PC-3 (cell line): ENCODE measurements at regions not wholly inside any gene's neighbourhood (a gene's known extent, or its start where the extent isn't known, plus 50 kb on each side); places are given as distances from the start of the nearest gene placed in this dataset.

Experiments used
- ATAC-seq: fragments of 200-7000 bp; cut with Tn5 transposase; 2 replicates; pipeline ENCODE4 v1.9.1; 2020; ENCODE audit warnings: mild to moderate bottlenecking, moderate library complexity
- BruUV-seq: library from RNA; stranded (reverse); fragments of 400-500 nt; replicated peaks from 2 replicates; lab custom pipeline; 2021; lab: Mats Ljungman, UMichigan
- CTCF ChIA-PET: fragments of 300-600 bp; sonication (Branson Sonifier 250); formaldehyde crosslinking; loops from one replicate; lab custom pipeline; 2022; ENCODE audit warnings: antibody characterized with exemption; lab: Charles Lee
- POLR2A ChIA-PET: fragments of 300-600 bp; sonication (Branson Sonifier 250); formaldehyde crosslinking; loops from one replicate; lab custom pipeline; 2022; ENCODE audit warnings: antibody characterized with exemption; ENCODE audit not compliant: unreplicated experiment; lab: Charles Lee
- DNase-seq: peaks from one replicate; pipeline ENCODE4 v3.0.0-alpha.2; 2015
- H2AFZ ChIP-seq: fragments of 300-600 bp; sonication (generic); 2 replicates; pipeline ENCODE4 v1.6.0; 2016; ENCODE audit warnings: antibody characterized with exemption, low read length
- H3F3A ChIP-seq: fragments of 300-600 bp; sonication (generic); one replicate; pipeline ENCODE4 v1.6.0; 2017; ENCODE audit warnings: antibody characterized with exemption, low read length, control low read depth, mild to moderate bottlenecking; ENCODE audit not compliant: unreplicated experiment
- H3K27ac ChIP-seq: fragments of 300-600 bp; sonication (generic); 2 replicates; pipeline ENCODE4 v1.5.1; 2016; ENCODE audit warnings: mild to moderate bottlenecking, low read length
- H3K27me3 ChIP-seq: fragments of 300-600 bp; sonication (generic); 2 replicates; pipeline ENCODE4 v1.6.1; 2016; ENCODE audit warnings: low read length, mixed read lengths
- H3K36me3 ChIP-seq: fragments of 300-600 bp; sonication (generic); 2 replicates; pipeline ENCODE4 v1.6.1; 2016; ENCODE audit warnings: low read depth, mixed run types, low read length, mixed read lengths
- H3K4me1 ChIP-seq: fragments of 300-600 bp; sonication (generic); 2 replicates; pipeline ENCODE4 v1.5.1; 2016; ENCODE audit warnings: low read length; ENCODE audit not compliant: insufficient read depth
- H3K4me2 ChIP-seq: fragments of 300-600 bp; sonication (generic); 2 replicates; pipeline ENCODE4 v1.6.0; 2016; ENCODE audit warnings: low read length
- H3K4me3 ChIP-seq: fragments of 300-600 bp; sonication (generic); 2 replicates; pipeline ENCODE4 v1.5.1; 2016; ENCODE audit warnings: mild to moderate bottlenecking, low read length, mixed read lengths
- H3K79me2 ChIP-seq: fragments of 300-600 bp; sonication (generic); 2 replicates; pipeline ENCODE4 v1.6.1; 2017; ENCODE audit warnings: low read length, mixed read lengths
- H3K9ac ChIP-seq: fragments of 300-600 bp; sonication (generic); 2 replicates; pipeline ENCODE4 v1.6.0; 2016; ENCODE audit warnings: mild to moderate bottlenecking, low read length
- H3K9me2 ChIP-seq: fragments of 300-600 bp; sonication (generic); replicated peaks from 2 replicates; pipeline ENCODE4 v1.6.1; 2016; ENCODE audit warnings: mixed run types, low read length, mixed read lengths
- H3K9me3 ChIP-seq: fragments of 300-600 bp; sonication (generic); 2 replicates; pipeline ENCODE4 v1.6.1; 2016; ENCODE audit warnings: low read length, mixed read lengths
- H4K20me1 ChIP-seq: fragments of 300-600 bp; sonication (generic); 2 replicates; pipeline ENCODE4 v1.6.1; 2016; ENCODE audit warnings: low read length, mixed read lengths
- CTCF ChIP-seq: fragments of 300-600 bp; sonication (generic); conservative IDR thresholded peaks from 2 replicates; pipeline ENCODE4 v1.5.1; 2017; ENCODE audit warnings: antibody characterized with exemption, low read depth, mild to moderate bottlenecking, low read length
- EZH2 ChIP-seq: fragments of 300-600 bp; sonication (generic); IDR thresholded peaks from one replicate; pipeline ENCODE4 v1.6.1; 2017; ENCODE audit warnings: antibody characterized with exemption, mild to moderate bottlenecking, low read length; ENCODE audit not compliant: unreplicated experiment
- EZH2phosphoT487 ChIP-seq: fragments of 300-600 bp; sonication (generic); IDR thresholded peaks from 2 replicates; pipeline ENCODE4 v1.6.1; 2018; ENCODE audit warnings: mild to moderate bottlenecking, antibody characterized with exemption, low read length, borderline replicate concordance
- intact Hi-C: fragments of 100-400 bp; cut with micrococcal nuclease; formaldehyde crosslinking; loops from 2 replicates; pipeline ENCODE4 v1.9.0; 2023

DNA sequence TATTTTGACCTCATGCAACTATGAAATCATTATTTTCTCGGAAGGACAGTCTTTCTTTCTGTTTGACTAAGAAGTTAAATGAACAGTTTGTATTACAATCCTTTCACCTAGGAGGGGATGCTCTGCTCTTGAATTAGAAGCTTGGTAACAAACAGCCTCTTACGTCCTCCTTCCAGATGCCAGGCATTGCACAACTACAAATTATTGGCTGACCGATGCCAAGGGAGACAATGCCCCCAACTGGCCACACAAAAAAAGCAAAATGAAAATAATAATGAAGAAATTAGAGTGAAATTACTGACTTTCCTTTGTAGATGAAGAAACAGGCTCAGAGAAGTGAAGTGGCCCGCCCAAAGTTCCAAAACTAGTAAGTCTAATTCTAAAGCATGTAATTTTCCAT lies 177.9 kb downstream of the CYRIA start:
- no TSS peak for BruUV-seq
- Histone ChIP-seq H3K4me2 (no peak overlapping the region), H3K4me1 (no peaks in the 10 kb centered on the region), H3F3A (no peaks in the 10 kb centered on the region), H2AFZ (no peak overlapping the region), H4K20me1 (no peaks in the 10 kb centered on the region), H3K9me2 (no peaks in the 10 kb centered on the region), H3K9me3 (no peaks in the 10 kb centered on the region), H3K27me3 (no peaks in the 10 kb centered on the region), H3K27ac (no peak overlapping the region), H3K4me3 (no peak overlapping the region), H3K79me2 (no peaks in the 10 kb centered on the region), H3K36me3 (no peaks in the 10 kb centered on the region), H3K9ac (no peak overlapping the region)
- intact Hi-C loops = no loop called here
- POLR2A ChIA-PET = no interaction called here
- ATAC-seq (no peak), DNase-seq (peak; percentile 21)
- TF ChIP-seq EZH2phosphoT487 = no peak
- TF ChIP-seq EZH2 = no peak
- TF ChIP-seq CTCF = peak; percentile 42; the same call in 1 of the 2 replicates
- CTCF ChIA-PET = no interaction called here

DNA sequence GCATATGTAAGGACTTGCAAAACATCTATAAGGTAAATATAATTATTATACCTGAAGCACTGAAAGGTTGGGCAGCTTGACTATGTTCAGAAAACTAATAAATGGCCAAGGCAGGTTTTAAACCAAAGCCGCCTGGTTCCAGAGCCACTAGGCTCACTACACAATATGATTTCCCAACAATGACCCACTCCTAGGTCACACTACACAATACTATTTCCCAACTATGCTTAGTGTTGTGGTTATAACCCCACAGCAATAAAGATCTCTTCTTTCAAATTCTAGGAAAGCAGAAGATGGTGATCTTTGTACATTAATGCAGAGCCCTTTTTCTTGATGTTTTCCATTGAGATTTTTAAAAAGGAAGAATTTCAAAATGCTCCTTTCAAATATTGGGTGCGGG lies 180.4 kb downstream of the CYRIA start:
- intact Hi-C loops = no loop called here
- BruUV-seq = no TSS peak
- ATAC-seq = no peak
- Histone ChIP-seq H3K9ac (no peak overlapping the region), H3K4me1 (no peaks in the 10 kb centered on the region), H3K4me3 (no peak overlapping the region), H3K27me3 (no peaks in the 10 kb centered on the region), H3K4me2 (no peak overlapping the region), H3K9me3 (no peaks in the 10 kb centered on the region), H3F3A (no peaks in the 10 kb centered on the region), H3K36me3 (no peaks in the 10 kb centered on the region), H2AFZ (no peak overlapping the region), H3K27ac (no peak overlapping the region), H3K79me2 (no peaks in the 10 kb centered on the region), H3K9me2 (no peaks in the 10 kb centered on the region), H4K20me1 (no peaks in the 10 kb centered on the region)
- TF ChIP-seq EZH2phosphoT487 = no peak
- no peak for TF ChIP-seq EZH2
- TF ChIP-seq CTCF = no peak
- no peak for DNase-seq
- POLR2A ChIA-PET = no interaction called here
- CTCF ChIA-PET = no interaction called here

- Histone ChIP-seq H3F3A (no peaks in the 10 kb centered on the region), H3K9me3 (no peaks in the 10 kb centered on the region), H3K79me2 (no peaks in the 10 kb centered on the region), H2AFZ (no peak overlapping the region), H3K4me2 (no peak overlapping the region), H3K4me3 (no peak overlapping the region), H3K4me1 (no peaks in the 10 kb centered on the region), H4K20me1 (no peaks in the 10 kb centered on the region), H3K9me2 (no peaks in the 10 kb centered on the region), H3K27me3 (no peaks in the 10 kb centered on the region), H3K9ac (no peak overlapping the region), H3K36me3 (no peaks in the 10 kb centered on the region), H3K27ac (no peak overlapping the region)
- ATAC-seq = no peak
- intact Hi-C loops = no loop called here
- no peak for TF ChIP-seq EZH2
- no peak for TF ChIP-seq CTCF
- TF ChIP-seq EZH2phosphoT487 = no peak
- ChIA-PET CTCF (no interaction called here), POLR2A (no interaction called here)
- no TSS peak for BruUV-seq
- no peak for DNase-seq
Measured at GRCh38 chr2:16482460-16482859, 183.2 kb downstream of the CYRIA start.
